ENCODE measurements at regions not wholly inside any gene's neighbourhood (a gene's known extent, or its start where the extent isn't known, plus 50 kb on each side); places are given as distances from the start of the nearest gene placed in this dataset.
"Not testable (repeated sequence)": the region's sequence is repeated elsewhere in the genome, so short reads cannot be mapped to it uniquely, and the experiment has no call there.

- DNase-seq: no peak
These were observed 794.9 kb downstream of the TNS3 start for GRCh38 chr7:46786995-46787394.

DNA sequence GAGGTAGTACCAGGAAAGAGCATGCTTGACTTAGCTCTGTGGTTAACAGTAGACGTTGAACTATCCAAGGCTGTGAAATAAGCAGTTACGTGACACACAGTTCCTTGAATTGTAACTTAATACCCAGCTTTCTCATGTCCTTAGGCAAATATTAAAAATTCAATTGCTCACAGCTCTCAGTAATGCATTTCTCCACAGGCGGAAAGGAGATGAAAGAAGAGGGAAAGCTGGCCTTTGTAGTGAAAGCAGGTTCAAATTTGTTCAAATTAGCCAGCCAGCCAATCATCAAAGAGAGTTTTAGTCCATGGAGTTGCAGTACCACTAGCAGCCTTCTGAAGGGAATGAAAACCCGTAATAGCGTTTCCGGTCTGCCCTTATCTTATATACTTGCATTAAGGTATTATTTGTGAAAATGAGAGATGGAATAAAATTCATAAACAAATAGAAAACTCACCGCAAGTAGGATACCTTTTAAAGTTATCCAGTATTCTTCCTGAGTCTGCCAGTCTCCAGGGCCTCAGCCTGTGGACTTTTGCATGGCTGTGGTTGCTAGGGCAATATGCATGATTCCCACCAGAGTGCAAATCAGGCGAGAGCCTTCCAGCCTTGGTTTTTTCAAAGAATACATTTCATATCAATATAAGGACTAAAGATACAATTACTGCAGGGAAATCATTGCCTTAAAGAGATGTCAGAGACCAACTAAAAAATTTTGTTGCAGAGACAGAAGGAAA lies 795.5 kb downstream of the TNS3 start:
- no peak for DNase-seq

GRCh38 chr7:46784732-46785131 lies 797.2 kb downstream of the TNS3 start:
- DNase-seq: no peak

GRCh38 chr7:46781901-46782439 lies 799.9 kb downstream of the TNS3 start:
- DNase-seq: no peak

GRCh38 chr7:46776790-46777189 lies 805.1 kb downstream of the TNS3 start:
- DNase-seq: peak in 1 of 2 experiments; percentile 6

GRCh38 chr7:46775776-46776175 lies 806.1 kb downstream of the TNS3 start:
- DNase-seq: no peak

DNA sequence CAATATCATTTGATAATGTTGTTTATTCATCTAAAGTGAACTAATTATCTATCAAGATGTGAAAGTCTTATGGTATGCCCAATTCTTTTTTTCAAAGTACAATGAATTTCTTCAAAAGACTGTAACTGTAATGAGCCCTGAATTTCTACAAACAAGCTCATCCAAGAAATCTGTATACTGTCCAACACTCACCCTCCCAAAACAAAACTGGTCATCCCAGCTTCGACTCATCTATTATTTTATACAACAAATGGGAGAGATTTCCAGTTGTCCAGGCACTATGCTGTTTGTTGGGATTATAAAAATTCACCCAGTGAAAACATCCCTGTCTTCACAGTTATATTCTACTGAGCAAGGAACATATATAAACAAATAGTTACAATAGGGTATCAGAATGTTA lies 806.9 kb downstream of the TNS3 start:
- no peak for DNase-seq

DNA sequence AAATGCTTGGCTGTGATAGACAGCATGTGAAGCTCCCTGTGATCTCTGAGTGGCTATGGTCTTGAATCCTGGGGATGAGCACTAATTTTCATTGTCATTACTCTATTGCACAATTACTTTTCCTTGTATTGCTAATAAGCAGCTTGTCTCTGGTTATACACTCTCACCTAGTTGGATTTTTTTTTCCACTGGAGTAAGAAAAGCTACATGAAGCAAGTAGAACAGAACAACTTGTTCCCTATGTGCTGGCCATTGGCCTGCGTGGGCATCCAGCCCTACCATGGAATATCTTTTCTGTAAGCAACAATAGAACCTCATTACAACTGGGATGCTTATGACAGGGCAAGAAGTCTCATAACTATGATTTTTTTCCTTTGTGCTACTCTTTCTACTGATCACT lies 807.4 kb downstream of the TNS3 start:
- DNase-seq: no peak

DNA sequence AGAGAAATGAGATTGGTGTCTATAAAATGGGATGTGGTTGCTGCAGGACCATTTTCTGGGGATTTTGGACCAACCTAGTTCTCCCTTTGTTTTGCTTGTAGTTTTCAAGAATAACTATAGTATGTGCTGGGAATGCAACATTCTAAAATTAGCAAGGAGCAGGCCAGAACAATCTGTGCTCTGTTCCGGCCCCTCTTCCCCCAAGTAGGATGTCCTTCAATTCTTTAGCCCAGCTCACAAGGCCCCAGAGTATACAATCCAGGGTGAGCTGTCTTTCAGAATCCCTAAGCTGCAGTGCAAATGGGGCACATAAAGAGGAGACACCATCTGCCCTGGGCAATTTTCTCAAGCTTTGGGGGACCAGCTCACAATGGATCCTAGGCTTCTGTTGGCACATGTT lies 809.1 kb downstream of the TNS3 start:
- no peak for DNase-seq

DNA sequence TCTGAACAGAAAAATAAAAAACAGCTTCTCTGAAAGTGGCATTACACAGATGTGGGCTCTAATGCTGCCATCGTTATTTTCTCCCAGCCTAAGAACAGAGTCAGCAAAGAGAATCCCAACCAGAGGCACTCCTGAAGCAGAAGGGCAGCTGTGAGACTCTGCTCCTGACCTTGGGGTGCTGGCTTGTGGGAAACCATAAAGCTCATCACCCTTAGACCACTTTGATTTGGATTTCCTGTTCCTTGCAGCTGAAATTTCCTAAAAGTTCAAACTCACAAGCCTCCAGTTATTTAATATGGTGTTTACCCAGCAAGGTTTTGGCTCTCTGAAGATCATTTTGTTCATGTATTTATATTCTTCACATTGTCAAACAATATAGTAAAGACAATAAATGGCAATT lies 814.8 kb downstream of the TNS3 start:
- DNase-seq: no peak

DNA sequence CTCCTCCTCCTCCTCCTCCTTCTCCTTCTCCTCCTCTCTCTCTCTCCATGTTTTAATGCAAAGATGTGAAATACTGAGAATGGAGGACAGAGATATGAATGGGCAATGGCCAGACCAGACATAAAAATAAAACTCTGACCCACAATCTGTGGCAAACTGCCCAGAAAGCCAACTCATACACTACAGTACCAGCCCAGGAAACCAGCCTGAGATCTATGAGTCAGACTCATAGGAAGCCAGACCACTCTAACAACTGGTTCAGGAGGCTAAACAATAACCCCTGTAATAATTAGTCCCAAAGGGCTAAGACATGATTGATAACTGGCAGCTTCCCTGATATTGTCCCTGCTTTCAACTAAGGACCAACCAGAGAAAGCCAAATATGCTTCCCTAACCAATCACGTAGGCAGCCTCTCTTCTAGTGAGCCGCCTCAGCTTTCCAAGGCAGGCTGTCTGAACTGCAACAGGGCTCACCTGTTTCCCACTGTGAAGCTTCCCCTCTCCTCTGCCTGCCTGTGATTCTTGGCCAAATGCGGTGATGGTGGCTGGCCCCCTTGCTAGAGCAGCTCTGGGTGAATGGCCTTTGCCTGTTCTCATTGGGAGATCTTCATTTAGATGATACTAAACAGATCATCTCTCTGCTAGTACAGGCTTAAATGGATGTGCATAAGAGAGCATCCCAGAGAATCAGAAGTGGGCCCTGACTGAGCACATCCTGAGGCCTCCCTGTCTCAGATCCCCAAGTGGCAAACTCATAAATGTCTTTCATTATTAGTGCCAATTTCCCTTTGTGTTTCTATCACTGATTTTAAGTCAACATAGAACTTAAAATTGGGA lies 817.6 kb downstream of the TNS3 start:
- DNase-seq: no peak

GRCh38 chr7:46763344-46763743 lies 818.6 kb downstream of the TNS3 start:
- DNase-seq: no peak

GRCh38 chr7:46759711-46760480 lies 822.0 kb downstream of the TNS3 start:
- no peak for DNase-seq

GRCh38 chr7:46756996-46757395 lies 824.9 kb downstream of the TNS3 start:
- no peak for DNase-seq

- DNase-seq: no peak
These were observed 825.7 kb downstream of the TNS3 start for GRCh38 chr7:46756256-46756655.

- DNase-seq: no peak
These were observed 826.5 kb downstream of the TNS3 start for GRCh38 chr7:46755120-46756034.

DNA sequence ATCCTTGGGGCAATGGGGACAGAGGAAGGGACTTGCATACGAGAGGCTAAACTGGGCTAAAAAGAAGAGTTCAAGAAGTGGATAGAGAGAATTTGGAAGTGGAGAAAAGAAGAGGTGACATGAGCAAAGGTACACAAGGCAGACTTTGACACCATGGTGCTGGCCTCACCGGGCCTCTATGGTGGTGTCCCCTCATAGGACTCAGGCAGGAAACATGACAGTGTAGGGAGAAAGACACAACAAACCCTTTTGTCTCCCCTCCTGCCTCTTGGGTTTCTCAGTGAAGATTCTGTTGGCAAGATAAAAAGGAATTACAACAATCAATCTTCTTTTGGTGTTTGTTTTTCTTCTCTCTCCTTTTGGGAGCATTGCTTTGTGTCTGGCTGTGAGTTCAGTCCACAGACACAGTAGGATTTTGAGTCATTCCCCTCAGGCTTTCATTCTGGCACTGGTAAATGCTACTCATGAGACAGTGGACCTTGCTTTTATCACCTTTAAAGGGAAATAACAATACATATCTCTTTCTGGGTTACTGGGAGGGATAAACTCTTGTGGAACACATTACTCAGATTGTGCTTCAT lies 827.7 kb downstream of the TNS3 start:
- DNase-seq: no peak

GRCh38 chr7:46753662-46754061 lies 828.2 kb downstream of the TNS3 start:
- DNase-seq: no peak

DNA sequence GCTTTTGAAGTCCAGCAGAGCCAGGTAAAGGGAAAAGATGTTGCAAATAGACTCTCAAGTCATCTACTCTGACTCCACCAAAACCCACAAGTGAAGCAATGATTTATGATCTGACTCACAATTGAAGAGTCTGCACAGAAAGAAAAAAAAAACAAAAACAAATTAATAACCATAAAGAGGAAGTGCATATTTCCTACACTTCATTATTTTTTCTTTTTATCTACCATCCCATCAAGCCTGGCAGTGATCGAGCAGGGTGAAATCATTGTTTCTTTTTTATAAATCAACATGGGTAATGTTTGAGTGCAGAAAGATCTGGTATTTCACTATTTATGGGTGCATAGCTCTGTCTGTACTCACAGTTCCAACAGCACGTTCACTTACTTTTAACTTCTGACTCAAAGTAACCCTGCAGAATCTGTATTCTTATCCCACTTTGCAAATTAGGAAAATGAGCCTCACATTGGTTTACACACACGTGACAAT lies 829.0 kb downstream of the TNS3 start:
- no peak for DNase-seq

DNA sequence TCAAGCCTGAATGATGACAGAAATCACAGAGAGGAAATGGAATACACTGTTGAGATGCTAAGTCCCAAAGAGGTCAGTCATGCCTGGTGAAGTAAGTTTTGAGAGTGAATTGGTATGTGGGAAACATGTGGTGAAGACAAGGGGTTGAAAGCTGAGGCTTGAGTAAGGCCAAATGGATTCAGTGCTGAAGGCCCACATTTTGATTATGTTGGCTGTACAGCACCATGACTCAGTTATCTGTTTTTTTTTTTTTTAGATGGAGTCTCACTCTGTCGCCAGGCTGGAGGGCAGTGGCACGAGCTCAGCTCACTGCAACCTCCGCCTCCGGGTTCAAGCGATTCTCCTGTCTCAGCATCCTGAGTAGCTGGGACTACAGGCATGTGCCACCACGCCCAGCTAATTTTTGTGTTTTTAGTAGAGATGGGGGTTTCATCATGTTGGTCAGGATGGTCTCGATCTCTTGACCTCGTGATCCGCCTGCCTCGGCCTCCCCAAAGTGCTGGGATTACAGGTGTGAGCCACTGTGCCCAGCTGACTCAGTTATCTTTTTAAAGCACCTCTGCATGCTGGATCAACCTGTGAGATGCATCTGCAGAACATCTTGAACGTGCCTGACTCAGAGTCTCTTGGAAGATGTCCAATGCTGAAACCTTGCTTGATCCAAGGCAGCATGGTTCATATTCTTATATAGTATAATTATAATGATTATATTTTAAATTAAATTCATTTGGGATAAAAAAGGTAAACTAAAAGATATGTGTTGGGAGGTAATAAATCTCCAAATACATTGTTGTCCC lies 829.8 kb downstream of the TNS3 start:
- DNase-seq: not testable (repeated sequence)

DNA sequence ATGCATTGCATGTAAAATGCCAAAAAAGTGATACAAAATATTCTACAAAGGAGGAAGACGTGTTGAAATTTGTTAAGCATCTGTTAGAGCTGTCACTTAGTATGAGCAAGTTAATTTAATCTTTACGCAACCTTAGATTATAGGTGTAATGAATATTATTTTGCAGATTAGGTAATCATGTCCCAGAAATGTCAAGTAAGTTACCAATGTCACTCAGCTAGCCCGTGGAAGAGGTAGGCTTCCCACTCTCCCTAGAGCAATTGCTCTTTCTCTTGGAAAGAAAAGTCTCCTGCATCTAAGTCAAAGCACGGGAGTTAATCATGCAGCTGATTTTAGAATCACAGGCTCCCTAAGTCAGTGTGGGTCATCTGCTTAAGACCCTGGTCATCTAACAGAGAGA lies 830.4 kb upstream of the IGFBP3 start:
- DNase-seq: no peak
